Ovary (tissue), 7 donors: ENCODE measurements at regions not wholly inside any gene's neighbourhood (a gene's known extent, or its start where the extent isn't known, plus 50 kb on each side); places are given as distances from the start of the nearest gene placed in this dataset.

ENCODE experiments used
- DNase-seq, 5 donors: peaks; one replicate each; pipeline ENCODE4 v3.0.0-alpha.2; 2019 to 2020
- H3K27ac ChIP-seq, 2 donors: fragments of 200-600 bp; one replicate each; pipeline versions ENCODE4 v1.5.1 to v1.8.0; 2019 to 2022
- H3K27me3 ChIP-seq: fragments of 200-600 bp; one replicate; pipeline ENCODE4 v1.8.0; 2022
- H3K36me3 ChIP-seq: fragments of 200-600 bp; sonication (generic); one replicate; pipeline ENCODE4 v1.5.1; 2019
- H3K4me1 ChIP-seq: one replicate; pipeline ENCODE4 v1.8.1; 2013; ENCODE audit warnings: mild to moderate bottlenecking, moderate library complexity; ENCODE audit not compliant: insufficient read depth
- H3K4me3 ChIP-seq: fragments of 200-600 bp; sonication (generic); one replicate; pipeline ENCODE4 v1.5.1; 2017
- H3K9me3 ChIP-seq, 2 donors: fragments of 200-600 bp in 1 of 2; sonication (generic) in 1 of 2; one replicate each; pipeline versions ENCODE4 v1.5.1 to v1.8.1; 2013 to 2019; ENCODE audit warnings: mild to moderate bottlenecking in 1 of 2, moderate library complexity in 1 of 2
- CTCF ChIP-seq, 3 donors: fragments of 450-650 bp in 2 of 3; fragments of 200-600 bp in 1 of 3; IDR thresholded peaks; one replicate each; pipeline versions ENCODE4 v1.5.1 to v1.8.0; 2016 to 2022; ENCODE audit warnings: antibody characterized with exemption in 3 of 3, mild to moderate bottlenecking in 1 of 3
- EP300 ChIP-seq: sonication (generic); formaldehyde crosslinking; IDR thresholded peaks from one replicate; pipeline ENCODE4 v1.6.1; 2017; ENCODE audit warnings: antibody characterized with exemption
- POLR2A ChIP-seq: fragments of 450-650 bp; IDR thresholded peaks from one replicate; pipeline ENCODE4 v1.6.1; 2017; ENCODE audit warnings: antibody characterized with exemption, mild to moderate bottlenecking, moderate library complexity
- WGBS, 3 donors: extraction: QIAGEN DNeasy Blood & Tissue Kit in 1 of 3; methylation state at CpG; one replicate each; pipeline versions ENCODE4 v1.1.5 to v1.1.7; 2013 to 2017; 5-methylcytosine and 5-hydroxymethylcytosine counted together
- intact Hi-C, 4 donors: fragments of 100-400 bp; cut with DNase I; formaldehyde crosslinking; loops; one replicate each; pipeline versions ENCODE4 v1.11.0 to v1.15.1; 2022 to 2023
- donor health status: DM: no; HTN: no; CAD: no; lungs with moderate emphysema.
- donor health status: DM: no; HTN: no; CAD: no.
- donor health status: Bipolar disorder and iron deficiency.
- donor health status: DM: no; HTN: no; CAD: no.
- donor health status: DM: yes; HTN: yes; CAD: no.

DNA sequence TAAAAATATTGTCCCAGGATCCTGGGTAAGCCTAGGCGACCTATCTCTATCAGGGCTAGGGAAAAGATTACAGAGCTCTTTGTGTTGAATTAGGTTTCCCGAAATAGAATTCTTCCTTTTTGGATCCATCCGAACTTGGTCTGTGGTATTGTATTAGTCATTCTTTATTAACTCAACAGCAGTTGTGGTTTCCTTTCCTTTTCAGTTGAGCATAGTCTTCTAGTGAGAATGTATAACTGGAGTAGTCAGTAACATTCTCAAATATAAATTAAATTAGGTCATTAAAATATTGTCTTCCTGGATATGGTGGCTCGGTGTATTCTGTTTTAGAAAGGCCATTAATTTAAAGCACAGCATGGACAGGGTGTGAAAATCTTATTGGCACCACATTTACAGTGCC is 520.4 kb downstream of the NLGN4X start:
- H3K36me3 ChIP-seq: no peaks in the 10 kb centered on the region
- no peaks in the 10 kb centered on the region for H3K27me3 ChIP-seq
- H3K4me1 ChIP-seq: no peaks in the 10 kb centered on the region
- WGBS, 3 donors: 52 to 58% (median 56%) methylated on average over 4 of the region's 4 CpGs
- intact Hi-C loops: no loop called here
- H3K27ac ChIP-seq: no peak overlapping the region
- H3K9me3 ChIP-seq: no peaks in the 10 kb centered on the region
- no peak overlapping the region for H3K4me3 ChIP-seq
- no peak for DNase-seq
- TF ChIP-seq POLR2A: no peak
- no peak for TF ChIP-seq EP300
- TF ChIP-seq CTCF (IDR thresholded peaks at IDR 0.05): no peak

DNA sequence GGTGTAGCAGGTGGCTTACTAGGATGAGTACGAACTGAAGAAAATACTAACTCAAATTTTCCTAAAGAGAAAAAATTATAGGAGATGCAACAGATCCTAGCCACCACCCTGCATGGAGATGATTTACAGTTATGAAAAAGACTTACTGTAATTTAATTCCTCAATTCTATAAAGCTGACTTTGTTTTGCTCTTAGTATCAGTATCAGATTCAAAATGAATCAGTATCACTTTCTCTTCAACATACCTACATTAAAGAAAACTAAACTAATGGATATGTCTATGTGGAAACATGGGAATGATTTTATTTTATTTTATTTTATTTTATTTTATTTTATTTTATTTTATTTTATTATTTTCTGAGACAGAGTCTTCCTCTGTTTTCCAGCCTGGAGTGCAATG is 525.8 kb downstream of the NLGN4X start:
- WGBS, 3 donors: 83 to 95% (median 90%) methylated on average over 1 of the region's 1 CpG
- no peaks in the 10 kb centered on the region for H3K27me3 ChIP-seq
- H3K4me1 ChIP-seq: no peaks in the 10 kb centered on the region
- H3K36me3 ChIP-seq: no peaks in the 10 kb centered on the region
- H3K27ac ChIP-seq: no peak overlapping the region
- TF ChIP-seq EP300 (no peak), POLR2A (no peak), CTCF (IDR thresholded peaks at IDR 0.05) (no peak)
- intact Hi-C loops: no loop called here
- H3K4me3 ChIP-seq: no peak overlapping the region
- no peak for DNase-seq
- H3K9me3 ChIP-seq: no peaks in the 10 kb centered on the region

GRCh38 chrX:5695971-5696370 is 532.7 kb downstream of the NLGN4X start:
- Histone ChIP-seq H3K27me3 (no peaks in the 10 kb centered on the region), H3K4me3 (no peak overlapping the region), H3K36me3 (no peaks in the 10 kb centered on the region), H3K9me3 (no peaks in the 10 kb centered on the region), H3K4me1 (no peaks in the 10 kb centered on the region), H3K27ac (no peak overlapping the region)
- no peak for DNase-seq
- TF ChIP-seq POLR2A: no peak
- no peak for TF ChIP-seq EP300
- no peak for TF ChIP-seq CTCF (IDR thresholded peaks at IDR 0.05)
- 90 to 92% (median 92%) methylated on average over 7 of the region's 7 CpGs for WGBS, 3 donors
- intact Hi-C loops: no loop called here

- H3K36me3 ChIP-seq: no peaks in the 10 kb centered on the region
- TF ChIP-seq EP300 (no peak), CTCF (IDR thresholded peaks at IDR 0.05) (no peak), POLR2A (no peak)
- 21 to 57% (median 30%) methylated on average over 2 of the region's 2 CpGs for WGBS, 3 donors
- intact Hi-C loops: no loop called here
- H3K27me3 ChIP-seq: no peaks in the 10 kb centered on the region
- no peak overlapping the region for H3K27ac ChIP-seq
- DNase-seq: no peak
- H3K4me1 ChIP-seq: no peaks in the 10 kb centered on the region
- no peaks in the 10 kb centered on the region for H3K9me3 ChIP-seq
- no peak overlapping the region for H3K4me3 ChIP-seq
Observed at GRCh38 chrX:5683996-5684395, 544.7 kb downstream of the NLGN4X start.

- DNase-seq: no peak
- 62 to 70% (median 66%) methylated on average over 3 of the region's 3 CpGs for WGBS, 3 donors
- Histone ChIP-seq H3K4me3 (no peak overlapping the region), H3K36me3 (no peaks in the 10 kb centered on the region), H3K9me3 (no peaks in the 10 kb centered on the region), H3K27ac (no peak overlapping the region), H3K27me3 (no peaks in the 10 kb centered on the region), H3K4me1 (no peaks in the 10 kb centered on the region)
- TF ChIP-seq CTCF (IDR thresholded peaks at IDR 0.05) (no peak), EP300 (no peak), POLR2A (no peak)
- intact Hi-C loops: no loop called here
Observed at GRCh38 chrX:5681159-5681558, 547.5 kb downstream of the NLGN4X start.
